ENCODE measurements at regions not wholly inside any gene's neighbourhood (a gene's known extent, or its start where the extent isn't known, plus 50 kb on each side); places are given as distances from the start of the nearest gene placed in this dataset.
A peak's percentile ranks its signal among the peaks of the same experiment; 100 is the strongest.

- POLR2A ChIA-PET = no interaction called here
These were observed 243.7 kb upstream of the RREB1 start for GRCh38 chr6:6863970-6864639.

DNA sequence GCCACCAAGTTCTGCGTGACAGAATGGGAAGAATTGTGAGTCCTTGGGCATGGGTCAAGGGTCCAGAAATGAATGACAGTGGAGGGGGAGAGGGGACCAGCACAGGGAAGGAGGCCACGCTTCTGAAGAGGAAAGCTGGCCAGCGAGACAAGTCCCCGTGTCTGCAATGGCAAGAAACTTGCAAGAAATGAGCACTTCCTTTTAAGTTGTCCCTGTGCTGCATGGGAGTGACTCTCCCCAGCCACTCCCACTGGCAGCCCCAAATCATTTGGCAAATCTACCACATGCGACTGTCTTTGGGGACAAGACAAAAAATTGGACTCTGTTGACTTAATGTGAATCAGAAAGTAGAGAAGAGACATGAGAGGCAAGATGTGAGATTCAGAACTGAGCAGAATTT is 242.2 kb upstream of the RREB1 start:
- Mint-ChIP-seq H3K9me3 (peaks cover 0 to 2% (median 0%) of the 10 kb centered on the region in 5 donors), H3K4me3 (no peak overlapping the region), H3K27me3 (peaks cover 0 to 31% of the 10 kb centered on the region in 2 donors), H3K27ac (no peak overlapping the region), H3K36me3 (no peaks in the 10 kb centered on the region), H3K4me1 (no peaks in the 10 kb centered on the region)
- DNase-seq = no peak
- Histone ChIP-seq H3K27ac (ENCODE audit: low read depth, low read length) (no peak overlapping the region), H3K4me1 (ENCODE audit: insufficient read depth, low read length) (no peaks in the 10 kb centered on the region), H3K9me3 (ENCODE audit: low read length) (no peaks in the 10 kb centered on the region), H3K4me3 (ENCODE audit: low read length) (no peak overlapping the region), H3K27me3 (ENCODE audit: insufficient read depth, low read length, poor library complexity, severe bottlenecking) (no peaks in the 10 kb centered on the region), H3K36me3 (ENCODE audit: insufficient read depth, low read length) (no peaks in the 10 kb centered on the region)
- CTCF ChIA-PET = no interaction called here
- POLR2A ChIA-PET = interaction anchor here (0.5 kb wide), 1 partner anchor 48 kb away, joined by 6 read pairs; no protein-coding TSS in a partner anchor

More at GRCh38 chr6:6863970-6864639, 243.7 kb upstream of the RREB1 start:
- Histone ChIP-seq H3K9me3 (ENCODE audit: low read length) (no peaks in the 10 kb centered on the region), H3K4me1 (ENCODE audit: insufficient read depth, low read length) (no peaks in the 10 kb centered on the region), H3K27me3 (ENCODE audit: insufficient read depth, low read length, poor library complexity, severe bottlenecking) (no peaks in the 10 kb centered on the region), H3K27ac (ENCODE audit: low read depth, low read length) (no peak overlapping the region), H3K4me3 (ENCODE audit: low read length) (no peak overlapping the region), H3K36me3 (ENCODE audit: insufficient read depth, low read length) (no peaks in the 10 kb centered on the region)
- DNase-seq = no peak
- Mint-ChIP-seq H3K9me3 (peaks cover 0 to 2% (median 0%) of the 10 kb centered on the region in 5 donors), H3K27me3 (peaks cover 2 to 35% of the 10 kb centered on the region in 2 donors), H3K4me1 (no peaks in the 10 kb centered on the region), H3K27ac (no peak overlapping the region), H3K36me3 (no peaks in the 10 kb centered on the region), H3K4me3 (no peak overlapping the region)
- CTCF ChIA-PET = no interaction called here

DNA sequence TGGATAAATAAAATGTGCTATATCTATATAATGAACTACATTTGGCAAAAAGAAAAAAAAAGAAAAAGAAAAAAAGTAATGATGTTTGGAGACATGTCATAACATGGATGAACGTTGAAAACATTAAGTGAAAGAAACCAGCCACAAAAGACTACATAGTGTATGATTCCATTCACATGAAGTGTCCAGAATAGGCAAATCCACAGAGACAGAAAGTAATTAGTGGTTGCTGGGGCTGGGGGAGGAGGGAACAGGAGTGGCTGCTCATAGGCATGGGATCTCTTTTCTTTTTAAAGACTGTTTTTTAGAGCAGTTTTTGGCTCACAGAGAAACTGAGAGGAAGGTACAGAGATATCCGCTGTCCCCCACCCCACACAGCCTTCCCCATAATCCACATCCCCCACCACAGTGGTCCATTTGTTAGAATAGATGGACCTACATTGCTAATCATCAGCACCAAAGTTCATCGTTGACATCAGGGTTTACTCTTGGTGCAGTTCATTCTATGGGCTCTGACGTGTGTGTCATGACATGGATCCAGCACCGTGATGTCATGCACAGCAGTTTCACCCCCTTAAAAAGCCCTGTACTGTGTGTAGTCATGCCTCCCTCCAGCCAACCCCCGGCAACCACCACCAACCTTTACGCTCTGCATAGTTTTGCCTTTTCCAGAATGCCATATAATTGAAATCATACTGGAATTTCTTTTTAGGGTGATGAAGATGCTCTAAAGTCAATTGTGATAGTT is 240.9 kb upstream of the RREB1 start:
- DNase-seq = no peak
- CTCF ChIA-PET = no interaction called here
- Mint-ChIP-seq H3K4me3 (no peak overlapping the region), H3K9me3 (no peaks in the 10 kb centered on the region), H3K4me1 (no peaks in the 10 kb centered on the region), H3K27me3 (peaks cover 0 to 31% of the 10 kb centered on the region in 2 donors), H3K27ac (no peak overlapping the region), H3K36me3 (no peaks in the 10 kb centered on the region)
- Histone ChIP-seq H3K4me1 (ENCODE audit: insufficient read depth, low read length) (no peaks in the 10 kb centered on the region), H3K27ac (ENCODE audit: low read depth, low read length) (no peak overlapping the region), H3K9me3 (ENCODE audit: low read length) (no peaks in the 10 kb centered on the region), H3K36me3 (ENCODE audit: insufficient read depth, low read length) (no peaks in the 10 kb centered on the region), H3K27me3 (ENCODE audit: insufficient read depth, low read length, poor library complexity, severe bottlenecking) (no peaks in the 10 kb centered on the region), H3K4me3 (ENCODE audit: low read length) (no peak overlapping the region)
- POLR2A ChIA-PET = no interaction called here

GRCh38 chr6:6867404-6867799 is 240.4 kb upstream of the RREB1 start:
- Mint-ChIP-seq H3K27ac (no peak overlapping the region), H3K36me3 (no peaks in the 10 kb centered on the region), H3K9me3 (no peaks in the 10 kb centered on the region), H3K4me3 (no peak overlapping the region), H3K4me1 (no peaks in the 10 kb centered on the region), H3K27me3 (peaks cover 0 to 25% of the 10 kb centered on the region in 2 donors)
- POLR2A ChIA-PET = no interaction called here
- no peaks in the 10 kb centered on the region for H3K27me3 ChIP-seq (ENCODE audit: insufficient read depth, low read length, poor library complexity, severe bottlenecking)
- CTCF ChIA-PET = no interaction called here
- H3K27ac ChIP-seq (ENCODE audit: low read depth, low read length) = no peak overlapping the region
- no peak for DNase-seq
- no peak overlapping the region for H3K4me3 ChIP-seq (ENCODE audit: low read length)
- H3K4me1 ChIP-seq (ENCODE audit: insufficient read depth, low read length) = no peaks in the 10 kb centered on the region
- H3K9me3 ChIP-seq (ENCODE audit: low read length) = no peaks in the 10 kb centered on the region
- no peaks in the 10 kb centered on the region for H3K36me3 ChIP-seq (ENCODE audit: insufficient read depth, low read length)

GRCh38 chr6:6869094-6869493 is 238.7 kb upstream of the RREB1 start:
- ChIA-PET POLR2A (no interaction called here), CTCF (no interaction called here)
- Histone ChIP-seq H3K27me3 (ENCODE audit: insufficient read depth, low read length, poor library complexity, severe bottlenecking) (no peaks in the 10 kb centered on the region), H3K4me1 (ENCODE audit: insufficient read depth, low read length) (no peaks in the 10 kb centered on the region), H3K36me3 (ENCODE audit: insufficient read depth, low read length) (no peaks in the 10 kb centered on the region), H3K4me3 (ENCODE audit: low read length) (no peak overlapping the region), H3K27ac (ENCODE audit: low read depth, low read length) (no peak overlapping the region), H3K9me3 (ENCODE audit: low read length) (no peaks in the 10 kb centered on the region)
- Mint-ChIP-seq H3K27ac (peak overlapping the region in 1 of 8 donors; percentile 55), H3K36me3 (no peaks in the 10 kb centered on the region), H3K4me3 (no peak overlapping the region), H3K27me3 (peaks cover 0 to 16% of the 10 kb centered on the region in 2 donors), H3K9me3 (no peaks in the 10 kb centered on the region), H3K4me1 (no peaks in the 10 kb centered on the region)
- no peak for DNase-seq

- H3K9me3 Mint-ChIP-seq = no peaks in the 10 kb centered on the region
- no peaks in the 10 kb centered on the region for H3K36me3 Mint-ChIP-seq
- no peak for DNase-seq
- Histone ChIP-seq H3K27me3 (ENCODE audit: insufficient read depth, low read length, poor library complexity, severe bottlenecking) (no peaks in the 10 kb centered on the region), H3K4me3 (ENCODE audit: low read length) (no peak overlapping the region), H3K9me3 (ENCODE audit: low read length) (no peaks in the 10 kb centered on the region), H3K27ac (ENCODE audit: low read depth, low read length) (no peak overlapping the region), H3K36me3 (ENCODE audit: insufficient read depth, low read length) (no peaks in the 10 kb centered on the region), H3K4me1 (ENCODE audit: insufficient read depth, low read length) (no peaks in the 10 kb centered on the region)
- CTCF ChIA-PET = no interaction called here
- H3K27ac Mint-ChIP-seq = no peak overlapping the region
- H3K4me1 Mint-ChIP-seq = no peaks in the 10 kb centered on the region
- no peak overlapping the region for H3K4me3 Mint-ChIP-seq
- POLR2A ChIA-PET = no interaction called here
- peaks cover 0 to under 1% of the 10 kb centered on the region in 2 donors for H3K27me3 Mint-ChIP-seq
These were observed 236.8 kb upstream of the RREB1 start for GRCh38 chr6:6870921-6871320.

DNA sequence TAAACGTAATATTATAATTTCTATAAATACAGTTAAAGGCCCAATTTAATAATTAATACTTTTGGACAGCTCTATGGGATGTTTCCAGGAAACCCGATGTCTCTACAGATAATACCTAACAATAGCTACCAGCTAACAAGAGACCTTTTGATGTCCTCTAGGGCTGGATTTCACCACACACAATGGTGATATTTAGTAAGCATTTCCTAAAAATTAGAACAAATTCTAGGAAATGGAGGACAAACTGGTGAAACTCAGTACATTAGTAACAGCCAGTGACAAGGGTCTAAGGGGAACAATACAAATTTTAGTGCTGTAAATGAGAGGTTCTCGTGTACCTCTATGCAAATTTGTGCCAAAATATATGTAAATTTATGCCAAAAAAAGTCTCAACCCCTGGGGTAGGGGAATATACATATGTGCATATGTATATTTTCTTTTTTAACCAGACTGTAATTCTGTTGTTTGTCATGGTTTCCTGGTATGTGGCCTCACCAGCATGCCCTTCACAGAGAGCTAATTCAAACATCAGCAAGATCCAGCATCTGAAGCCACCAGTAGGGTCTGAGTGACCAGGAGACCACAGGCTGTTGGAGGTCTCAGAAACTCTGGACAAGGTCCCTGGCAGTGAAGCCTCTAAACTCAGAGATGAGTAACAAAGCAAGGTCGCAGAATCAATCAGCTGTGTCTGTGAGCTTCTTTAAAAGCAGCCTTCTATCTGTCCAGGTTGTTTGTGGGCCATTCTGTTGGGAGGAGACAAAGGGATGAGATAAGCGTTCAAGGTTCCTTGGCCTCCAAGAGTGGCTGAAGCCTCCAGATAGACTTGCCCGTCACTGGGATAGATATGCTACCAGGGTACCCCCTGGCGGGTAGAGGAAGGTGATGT is 235.1 kb upstream of the RREB1 start:
- Histone ChIP-seq H3K4me3 (ENCODE audit: low read length) (no peak overlapping the region), H3K27me3 (ENCODE audit: insufficient read depth, low read length, poor library complexity, severe bottlenecking) (no peaks in the 10 kb centered on the region), H3K36me3 (ENCODE audit: insufficient read depth, low read length) (no peaks in the 10 kb centered on the region), H3K9me3 (ENCODE audit: low read length) (no peaks in the 10 kb centered on the region), H3K4me1 (ENCODE audit: insufficient read depth, low read length) (no peaks in the 10 kb centered on the region), H3K27ac (ENCODE audit: low read depth, low read length) (peak overlapping the region; percentile 2)
- Mint-ChIP-seq H3K4me1 (no peaks in the 10 kb centered on the region), H3K27ac (peak overlapping the region in 1 of 8 donors; percentile 61), H3K4me3 (no peak overlapping the region), H3K36me3 (no peaks in the 10 kb centered on the region), H3K27me3 (peaks cover 0 to 5% of the 10 kb centered on the region in 2 donors), H3K9me3 (no peaks in the 10 kb centered on the region)
- CTCF ChIA-PET = no interaction called here
- POLR2A ChIA-PET = no interaction called here
- no peak for DNase-seq

DNA sequence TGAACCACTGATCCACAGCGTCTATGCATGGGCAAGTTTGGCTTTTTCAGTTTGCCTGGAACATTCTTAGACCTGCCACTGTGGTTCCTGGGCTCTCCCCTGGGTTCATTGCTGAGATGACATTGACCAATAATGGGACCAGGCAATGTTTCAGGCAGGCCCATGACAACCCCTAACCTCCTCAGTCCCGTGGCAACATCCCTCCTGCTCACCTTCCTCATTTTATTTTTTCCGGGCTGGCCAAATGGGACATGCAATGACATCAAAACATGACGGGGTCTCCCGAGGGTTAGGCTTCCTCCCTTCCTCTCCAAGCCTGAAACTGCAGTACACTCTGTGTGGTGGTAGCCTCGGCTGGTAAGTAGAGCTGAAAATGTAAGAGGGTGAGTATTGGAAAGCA is 234.0 kb upstream of the RREB1 start:
- no peak for DNase-seq
- Histone ChIP-seq H3K4me1 (ENCODE audit: insufficient read depth, low read length) (no peaks in the 10 kb centered on the region), H3K27ac (ENCODE audit: low read depth, low read length) (no peak overlapping the region), H3K36me3 (ENCODE audit: insufficient read depth, low read length) (no peaks in the 10 kb centered on the region), H3K4me3 (ENCODE audit: low read length) (no peak overlapping the region), H3K9me3 (ENCODE audit: low read length) (no peaks in the 10 kb centered on the region), H3K27me3 (ENCODE audit: insufficient read depth, low read length, poor library complexity, severe bottlenecking) (no peaks in the 10 kb centered on the region)
- Mint-ChIP-seq H3K27ac (no peak overlapping the region), H3K9me3 (no peaks in the 10 kb centered on the region), H3K36me3 (no peaks in the 10 kb centered on the region), H3K27me3 (peaks cover 3 to 5% of the 10 kb centered on the region in 2 donors), H3K4me3 (no peak overlapping the region), H3K4me1 (no peaks in the 10 kb centered on the region)
- POLR2A ChIA-PET = no interaction called here
- CTCF ChIA-PET = no interaction called here

All from CD8-positive, alpha-beta memory T cell (primary cell).